Endometrium (tissue), 2 donors: ENCODE measurements at regions not wholly inside any gene's neighbourhood (a gene's known extent, or its start where the extent isn't known, plus 50 kb on each side); places are given as distances from the start of the nearest gene placed in this dataset.
"Not testable (repeated sequence)": the region's sequence is repeated elsewhere in the genome, so short reads cannot be mapped to it uniquely, and the experiment has no call there.

Experiments
- FAIRE-seq: peaks from 2 replicates; lab custom pipeline; 2012; peaks lifted over from hg19 to GRCh38; lab: Jason Lieb, UNC
- donor health status: control.
- donor health status: control.

DNA sequence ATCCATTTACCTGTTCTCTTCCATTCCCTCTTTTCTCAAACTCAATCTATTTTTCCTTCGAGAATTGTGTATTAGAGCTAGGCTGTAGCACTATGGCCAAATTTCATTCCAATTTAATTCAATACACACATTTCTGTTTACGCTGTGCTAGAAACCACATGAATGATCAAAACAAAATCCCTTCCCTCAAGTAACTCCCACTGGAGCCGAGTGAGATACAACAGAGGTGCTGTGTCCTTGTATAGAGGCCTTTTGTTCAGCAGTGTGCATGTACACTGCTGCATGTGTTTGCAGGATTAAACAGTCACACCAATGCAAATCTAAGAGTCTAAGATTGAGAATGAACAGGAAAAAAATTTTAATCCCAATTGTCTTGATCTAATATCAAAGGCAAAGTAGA lies 734.2 kb downstream of the RAPGEF2 start:
- FAIRE-seq, result no peak

DNA sequence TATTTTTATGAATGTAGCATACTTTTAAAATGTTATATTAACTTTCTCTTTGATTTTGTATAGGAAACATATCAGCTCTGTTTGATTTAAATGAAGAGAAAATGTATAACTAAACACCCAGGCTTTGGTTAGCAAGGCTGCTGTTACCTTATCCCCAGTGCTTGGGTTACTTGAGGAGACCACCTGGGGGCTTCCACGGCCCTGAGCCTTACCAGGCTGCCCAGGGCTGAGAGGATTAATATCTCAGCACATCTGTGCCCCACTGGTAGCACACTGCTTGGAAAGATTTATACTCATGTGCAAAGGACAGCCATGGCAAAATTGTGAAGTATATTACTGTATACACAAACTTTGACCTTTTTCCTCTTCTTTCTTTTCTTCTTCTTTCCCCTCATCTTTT lies 752.9 kb downstream of the RAPGEF2 start:
- no peak for FAIRE-seq

DNA sequence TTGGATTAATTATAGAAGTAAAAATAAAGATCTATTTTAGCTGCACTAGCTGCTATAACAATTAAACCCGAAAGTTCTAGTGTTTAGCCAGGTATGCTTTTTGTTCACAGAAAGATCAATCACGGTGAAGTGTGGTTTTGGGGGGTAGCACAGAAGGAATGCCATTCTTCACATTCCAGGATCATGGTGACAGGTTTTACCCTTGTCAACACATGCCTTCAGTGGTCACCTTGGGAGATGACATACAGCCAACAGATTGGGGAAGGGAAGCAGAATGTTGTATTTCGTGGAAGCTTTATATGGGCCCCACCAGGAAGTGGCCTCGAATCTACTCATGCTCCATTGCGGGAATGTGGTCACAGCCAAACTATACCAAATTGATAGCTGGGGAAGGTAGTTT lies 753.6 kb downstream of the RAPGEF2 start:
- no peak for FAIRE-seq

DNA sequence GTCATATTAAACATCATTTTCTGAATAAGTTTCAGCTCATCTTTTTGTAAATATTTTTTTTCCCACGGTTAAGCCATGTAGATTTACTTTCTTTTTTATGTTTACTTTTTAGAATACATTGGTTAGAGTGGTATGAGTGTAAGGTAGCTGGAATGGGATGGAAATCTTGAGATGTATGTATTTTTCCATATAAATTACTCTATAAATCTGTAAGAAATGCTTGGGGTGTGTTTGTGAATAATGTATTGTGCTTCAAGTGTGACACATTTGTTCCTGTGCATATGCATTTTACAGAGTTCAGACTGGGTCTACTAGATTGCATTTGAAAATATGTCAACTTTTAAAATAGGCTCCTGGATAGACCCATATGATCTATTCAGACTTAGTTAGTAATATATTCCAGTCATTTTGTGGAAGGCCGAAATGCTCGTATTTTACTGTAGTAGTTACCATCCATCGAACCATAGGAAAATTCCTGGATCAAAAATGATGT lies 756.8 kb downstream of the RAPGEF2 start:
- FAIRE-seq, result no peak

DNA sequence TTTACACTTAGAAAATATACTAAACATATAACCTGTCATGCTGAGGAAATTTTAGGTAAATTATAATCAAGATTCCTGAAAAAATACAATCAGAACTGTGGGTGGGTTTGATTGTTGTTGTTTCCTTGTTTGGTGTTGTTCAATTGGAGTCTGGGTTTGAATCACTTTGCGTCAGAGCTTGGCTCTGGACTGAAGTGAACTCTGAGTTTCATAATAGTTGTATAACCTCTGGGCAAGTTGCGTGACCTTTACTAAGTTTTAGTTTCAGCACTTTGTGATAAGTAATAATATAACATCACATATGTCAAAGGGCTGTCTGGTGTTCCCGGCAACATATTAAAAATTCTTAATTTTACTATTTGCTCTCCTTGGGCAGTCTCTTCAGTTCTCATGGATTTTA lies 758.1 kb downstream of the RAPGEF2 start:
- FAIRE-seq, result no peak

DNA sequence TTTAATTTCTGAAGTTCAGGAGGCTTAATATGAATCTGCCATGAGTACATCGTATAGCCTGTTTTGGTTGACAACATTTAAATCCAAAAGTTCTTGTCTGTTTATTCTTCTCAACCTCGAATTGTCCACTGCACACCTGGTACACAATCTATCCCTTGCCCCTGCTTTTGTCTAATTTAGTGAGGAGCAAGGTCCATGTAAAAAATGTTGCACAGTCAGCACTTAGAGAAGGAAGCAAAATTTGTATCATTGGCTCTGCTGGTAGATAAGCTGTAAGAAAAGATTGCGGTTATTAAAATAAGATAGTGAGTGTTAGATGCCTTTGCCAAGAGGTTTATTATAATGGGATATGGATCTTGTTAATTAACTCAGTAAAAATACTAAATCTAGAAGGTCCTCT lies 761.5 kb downstream of the RAPGEF2 start:
- FAIRE-seq, result no peak

DNA sequence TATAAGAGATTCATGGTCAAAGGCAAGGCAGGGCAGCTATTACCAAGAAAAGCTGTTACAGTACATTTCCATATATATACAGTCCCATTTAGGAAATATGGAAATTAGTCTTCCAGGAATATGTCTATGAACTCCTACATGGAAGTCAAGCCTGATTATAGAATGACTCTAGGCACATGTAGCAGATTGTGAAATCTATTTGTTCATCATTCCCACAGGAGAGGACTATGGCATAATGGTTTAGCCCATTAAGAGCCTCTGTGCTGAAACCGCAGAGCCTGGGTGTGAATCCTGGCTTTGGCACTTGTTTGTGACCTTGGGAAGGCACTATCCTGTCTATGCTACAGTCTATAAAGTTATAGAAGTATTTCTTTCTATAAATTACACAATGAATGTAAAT lies 764.8 kb downstream of the RAPGEF2 start:
- no peak for FAIRE-seq

DNA sequence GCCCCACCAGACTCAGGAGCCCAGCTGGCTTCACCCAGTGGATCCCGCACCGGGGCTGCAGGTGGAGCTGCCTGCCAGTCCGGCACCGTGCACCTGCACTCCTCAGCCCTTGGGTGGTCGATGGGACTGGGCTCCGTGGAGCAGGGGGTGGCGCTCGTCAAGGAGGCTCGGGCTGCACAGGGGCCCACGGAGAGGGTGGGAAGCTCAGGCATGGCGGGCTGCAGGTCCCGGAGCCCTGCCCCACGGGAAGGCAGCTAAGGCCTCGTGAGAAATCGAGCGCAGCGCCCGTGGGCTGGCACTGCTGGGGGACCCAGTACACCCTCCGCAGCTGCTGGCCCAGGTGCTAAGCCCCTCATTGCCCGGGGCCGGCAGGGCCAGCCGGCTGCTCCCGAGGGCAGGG lies 766.1 kb downstream of the RAPGEF2 start:
- not testable (repeated sequence) for FAIRE-seq

DNA sequence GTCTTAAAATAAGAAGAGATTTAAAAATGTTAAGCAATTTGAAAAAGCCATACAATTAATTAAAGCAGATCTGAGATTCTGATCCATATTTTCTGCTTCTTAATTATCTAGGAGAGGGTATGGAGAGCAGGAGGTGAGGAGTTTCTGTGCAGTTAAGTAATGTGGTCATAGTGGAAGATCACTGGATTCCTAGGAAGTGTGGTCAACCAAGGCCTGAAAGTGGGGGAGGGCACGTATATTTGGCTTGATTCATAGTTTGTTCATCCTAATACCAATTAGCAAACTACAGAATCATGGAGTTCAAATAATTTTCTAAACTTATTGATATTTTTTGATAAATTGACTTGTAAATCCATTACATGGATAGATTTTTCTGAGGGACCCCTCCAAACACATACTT lies 768.3 kb downstream of the RAPGEF2 start:
- FAIRE-seq, result no peak

DNA sequence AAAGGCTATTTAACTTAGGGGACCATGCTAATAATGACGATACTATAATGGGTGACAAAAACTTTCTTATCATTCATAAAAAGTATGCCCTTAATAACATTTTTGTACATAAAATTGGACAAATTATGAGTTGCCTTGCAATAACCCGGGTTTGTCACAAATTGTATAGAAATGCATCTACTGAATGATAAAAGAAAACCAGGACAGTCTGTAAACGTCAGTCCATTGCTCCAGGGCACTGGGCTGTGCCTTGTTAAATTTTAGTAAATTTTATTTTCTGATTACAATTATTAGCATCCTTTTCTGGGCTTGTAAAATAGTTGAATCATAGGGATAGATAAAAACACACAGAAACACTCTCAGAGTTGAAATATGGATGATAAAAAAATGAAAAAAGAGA lies 778.3 kb downstream of the RAPGEF2 start:
- no peak for FAIRE-seq

DNA sequence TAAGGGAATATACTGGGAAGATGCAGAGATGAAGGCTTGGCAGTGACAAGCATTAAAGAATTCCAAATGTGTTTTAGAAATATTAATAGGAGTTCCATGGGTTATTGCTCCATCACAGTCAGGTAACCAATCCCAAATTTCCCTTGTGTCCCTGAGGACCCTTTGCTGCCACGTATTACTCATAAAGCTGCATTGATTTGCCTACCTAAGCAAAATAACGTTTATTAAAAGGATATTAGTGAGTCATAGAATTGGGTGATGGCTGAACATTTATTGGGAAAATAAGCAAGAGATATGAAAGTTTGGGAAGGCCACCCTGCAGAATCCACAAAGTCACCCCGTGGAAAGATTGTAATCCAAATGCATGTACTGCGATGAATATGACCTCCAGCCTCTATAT lies 782.1 kb downstream of the RAPGEF2 start:
- no peak for FAIRE-seq

DNA sequence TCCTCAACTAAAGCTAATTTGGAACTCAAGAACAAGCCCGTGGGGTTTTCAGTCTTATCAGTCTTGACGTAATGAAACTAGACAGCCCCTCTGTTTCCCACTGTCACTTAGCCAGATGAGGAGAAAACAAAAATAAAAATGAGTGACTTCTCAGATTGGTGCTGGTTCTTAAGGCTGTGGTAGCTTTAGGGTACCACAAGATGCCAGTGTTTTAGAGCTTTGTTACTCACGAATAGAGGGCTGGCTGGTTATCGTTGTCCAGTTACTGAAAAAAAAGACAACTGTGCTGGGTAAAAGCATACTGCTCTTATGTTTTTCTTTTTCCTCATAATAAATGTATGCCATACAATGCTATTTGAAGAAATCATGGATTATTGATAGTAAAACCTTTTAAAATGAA lies 796.7 kb downstream of the RAPGEF2 start:
- no peak for FAIRE-seq

DNA sequence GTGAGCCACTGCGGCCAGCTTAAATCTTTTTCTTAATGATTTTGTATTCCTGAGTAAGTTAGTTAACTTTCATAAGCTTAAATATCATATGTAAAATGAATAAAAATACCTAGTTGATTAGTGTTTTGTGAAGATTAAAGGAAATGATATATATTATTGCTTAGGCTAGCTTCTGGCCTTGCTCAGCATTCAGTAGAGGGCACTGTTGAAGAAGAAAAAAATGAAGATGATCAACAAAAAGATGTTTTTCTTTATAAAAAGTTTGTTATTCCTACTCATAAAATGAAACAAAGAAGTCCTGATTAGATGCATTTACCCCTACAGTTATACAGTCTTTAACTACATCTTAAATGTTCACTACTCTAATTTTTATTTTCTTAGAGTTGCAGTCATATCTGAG lies 797.7 kb downstream of the RAPGEF2 start:
- no peak for FAIRE-seq

DNA sequence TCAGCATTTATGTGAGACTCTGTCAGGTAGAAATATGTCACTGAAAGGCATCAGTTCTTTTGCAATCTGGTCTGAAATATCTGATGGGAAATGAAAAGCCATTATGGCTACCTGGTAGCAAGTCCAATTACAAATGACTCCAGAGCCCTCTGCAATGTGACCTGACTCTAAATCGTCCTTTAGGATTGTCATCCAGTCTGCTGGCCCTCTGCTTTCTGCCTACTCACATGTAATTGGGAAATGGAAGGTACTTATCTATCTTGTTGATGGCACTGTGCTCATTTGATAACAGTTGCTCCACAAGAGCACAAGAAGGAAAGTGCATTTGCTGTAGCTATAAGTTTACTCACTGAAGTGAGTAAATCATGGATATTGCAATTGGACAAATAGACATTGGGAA lies 799.8 kb downstream of the RAPGEF2 start:
- FAIRE-seq, result no peak

DNA sequence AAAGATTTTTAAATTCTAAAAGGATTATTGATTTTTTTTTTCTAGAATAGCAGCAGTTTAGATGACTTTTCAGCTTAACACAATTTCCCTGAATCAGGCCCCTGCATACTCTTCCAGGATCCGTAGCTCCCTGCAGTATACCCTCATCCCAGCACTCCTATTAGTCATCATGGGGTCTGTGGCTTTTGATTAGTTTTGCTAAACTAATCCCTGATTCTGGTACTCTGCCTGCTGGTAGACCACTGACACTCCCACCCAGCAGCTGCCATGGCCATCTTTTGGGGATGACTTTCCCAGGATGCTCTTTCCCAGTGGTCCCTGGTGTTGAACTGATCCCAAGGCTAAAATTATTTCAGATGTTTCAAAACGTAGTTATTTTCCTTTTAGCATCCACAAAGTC lies 802.0 kb downstream of the RAPGEF2 start:
- FAIRE-seq, result no peak

DNA sequence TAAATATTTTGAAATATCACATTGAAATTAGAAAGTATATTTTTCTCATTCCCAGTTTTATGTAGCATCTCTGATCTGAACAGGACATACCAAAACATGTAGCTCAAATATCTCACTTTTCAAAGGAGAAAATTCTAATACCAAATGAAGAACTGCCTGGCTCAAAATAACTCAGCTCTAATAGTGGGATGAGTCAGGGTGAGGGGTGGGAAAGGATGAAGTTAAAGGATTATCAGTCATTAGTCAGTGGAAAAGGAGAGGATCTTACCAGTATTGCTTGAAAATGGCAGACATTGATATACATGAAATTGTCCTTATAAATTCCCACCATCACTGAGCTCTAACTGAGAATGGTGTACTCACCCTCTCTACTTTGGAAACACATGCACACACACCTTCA lies 803.2 kb downstream of the RAPGEF2 start:
- FAIRE-seq, result no peak

DNA sequence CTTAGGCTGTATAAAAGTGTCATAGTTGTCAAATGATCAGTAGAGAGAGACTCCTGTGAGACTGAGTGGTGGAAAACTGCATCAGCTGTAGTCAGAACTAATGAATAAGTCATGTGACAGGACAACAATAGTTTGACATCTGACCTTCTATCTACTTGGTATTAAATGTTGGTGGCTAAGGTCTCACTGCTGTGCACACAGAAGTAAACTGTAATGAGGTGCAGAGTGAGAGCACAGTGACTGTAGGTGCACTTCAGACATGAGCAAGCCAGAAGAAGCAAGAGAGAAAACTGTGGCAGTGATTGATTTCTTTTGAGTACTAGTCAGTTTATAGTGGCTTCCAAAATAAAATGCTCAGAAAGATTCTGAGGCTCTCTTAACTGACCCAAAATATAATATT lies 803.6 kb downstream of the RAPGEF2 start:
- FAIRE-seq, result no peak

DNA sequence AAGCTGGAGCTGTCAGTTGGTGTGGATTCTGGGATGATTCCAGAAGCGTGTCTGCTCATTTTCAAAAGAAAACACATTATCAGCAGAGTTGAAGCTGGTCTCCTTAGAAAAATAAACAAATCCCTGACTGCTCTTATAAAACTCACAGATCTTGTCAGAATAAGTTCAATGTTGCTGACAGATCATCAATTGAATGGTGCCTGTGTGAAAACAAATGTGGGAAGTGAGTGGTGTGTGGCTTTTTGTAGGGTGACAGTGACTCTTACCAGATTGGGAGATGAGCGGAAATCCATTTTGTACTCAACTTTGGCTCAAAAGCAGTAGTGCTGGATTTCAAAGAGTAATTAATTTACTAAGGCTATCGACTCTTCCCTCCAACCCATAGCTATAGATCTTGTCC lies 807.8 kb downstream of the RAPGEF2 start:
- no peak for FAIRE-seq

DNA sequence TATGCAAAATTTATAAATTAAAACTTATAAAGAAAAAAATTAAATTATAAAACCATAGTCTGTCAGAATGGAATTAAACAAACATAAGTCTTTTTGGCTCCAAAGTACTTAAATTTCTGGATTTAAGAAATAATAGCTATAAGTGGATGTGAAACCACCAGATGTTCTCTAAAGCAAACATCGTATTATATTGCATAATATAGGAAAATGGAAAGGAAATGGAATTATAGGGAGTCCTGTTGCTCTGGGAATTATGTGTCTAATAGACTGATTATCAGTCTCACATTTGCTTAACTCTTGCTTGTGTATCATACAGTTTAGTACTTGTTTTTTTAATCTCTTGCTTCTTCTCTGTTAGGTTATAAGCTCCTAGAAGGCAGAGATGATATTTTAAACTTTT lies 819.2 kb downstream of the RAPGEF2 start:
- no peak for FAIRE-seq

DNA sequence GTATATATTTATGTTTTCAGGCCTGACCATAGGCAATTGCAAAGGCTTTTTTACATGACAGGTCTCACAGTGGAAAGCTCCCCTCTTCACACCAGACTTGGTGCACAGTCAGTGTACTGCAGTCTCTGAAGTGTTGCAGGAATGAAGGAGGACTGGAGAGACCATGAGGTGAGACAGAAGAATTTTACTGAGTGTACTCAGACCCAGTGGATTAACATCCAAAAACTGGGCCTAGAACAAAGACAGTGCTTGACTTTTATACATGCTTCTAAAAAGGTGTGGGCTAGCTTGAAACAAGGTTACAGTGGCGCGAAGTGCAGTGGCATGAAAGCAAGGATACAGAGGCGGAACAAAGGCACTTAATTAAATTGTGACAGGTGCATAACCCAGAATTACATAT lies 822.9 kb downstream of the RAPGEF2 start:
- FAIRE-seq, result no peak

DNA sequence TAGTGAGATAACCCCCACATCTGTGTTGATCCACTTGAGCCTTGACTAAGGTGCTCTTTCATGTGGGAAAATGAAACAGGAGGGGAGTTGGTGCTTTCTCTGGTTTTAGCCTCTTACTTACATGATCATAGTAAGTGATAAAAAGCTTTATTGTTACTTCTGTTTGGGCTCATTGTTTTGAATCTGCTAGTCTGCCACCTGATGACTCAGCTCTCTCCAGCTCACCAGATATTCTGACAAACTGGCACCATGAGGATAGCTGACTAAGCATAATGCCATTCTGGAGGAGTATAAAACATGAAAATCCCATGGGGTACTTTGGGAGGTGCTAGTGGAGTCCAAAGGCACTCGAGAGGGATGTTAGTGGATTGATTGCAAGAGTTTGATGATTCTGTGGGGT lies 824.0 kb downstream of the RAPGEF2 start:
- FAIRE-seq, result no peak

DNA sequence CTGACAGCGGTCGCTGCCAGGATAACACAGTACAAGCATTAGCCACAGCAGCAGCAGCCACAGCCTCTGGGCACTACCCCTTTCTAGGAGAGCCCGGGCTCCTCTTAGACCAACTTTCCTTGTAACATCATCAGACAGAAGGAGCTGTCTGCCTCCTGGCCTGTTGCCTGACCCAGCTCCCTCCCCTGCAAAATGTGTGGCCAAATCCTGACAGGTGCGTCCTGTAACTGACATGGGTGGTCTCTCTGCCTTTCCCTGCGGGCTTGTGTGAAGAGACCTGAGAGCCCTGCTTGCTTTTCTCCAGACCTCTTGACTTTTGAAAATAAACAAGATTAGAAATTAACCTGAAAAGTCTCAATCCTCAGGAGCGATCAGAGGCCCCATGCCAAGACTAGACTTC lies 824.9 kb downstream of the RAPGEF2 start:
- FAIRE-seq, result no peak

DNA sequence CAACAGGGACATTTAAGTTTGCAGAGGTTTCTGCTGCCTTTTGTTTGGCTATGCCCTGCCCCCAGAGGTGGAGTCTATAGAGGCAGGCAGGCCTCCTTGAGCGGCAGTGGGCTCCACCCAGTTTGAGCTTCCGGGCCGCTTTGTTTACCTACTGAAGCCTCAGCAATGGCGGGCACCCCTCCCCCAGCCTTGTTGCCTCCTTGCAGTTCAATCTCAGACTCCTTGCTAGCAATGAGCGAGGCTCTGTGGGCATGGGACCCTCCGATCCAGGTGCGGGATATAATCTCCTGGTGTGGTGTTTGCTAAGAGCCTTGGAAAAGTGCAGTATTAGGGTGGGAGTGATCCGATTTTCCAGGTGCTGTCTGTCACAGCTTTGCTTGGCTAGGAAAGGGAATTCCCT lies 831.7 kb downstream of the RAPGEF2 start:
- FAIRE-seq, result not testable (repeated sequence)

DNA sequence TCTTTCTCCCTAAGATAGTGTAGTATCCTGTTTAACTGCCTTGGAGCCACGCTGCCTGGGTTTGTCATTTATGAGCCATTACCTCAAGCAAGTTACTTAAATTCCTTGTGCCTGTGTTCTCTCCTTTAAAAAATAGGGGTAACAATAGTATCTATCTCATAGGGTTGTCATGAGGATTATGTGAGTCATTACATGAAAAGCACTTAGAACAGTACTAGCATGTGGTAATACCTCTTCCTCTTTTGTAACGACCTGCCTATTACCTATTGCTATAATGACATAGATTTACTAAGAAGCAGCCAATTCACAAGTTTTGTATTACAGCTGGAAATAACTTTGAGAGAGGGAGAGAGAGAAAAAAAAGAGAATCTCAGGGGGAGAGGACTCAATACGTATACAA lies 834.7 kb downstream of the RAPGEF2 start:
- FAIRE-seq, result no peak

DNA sequence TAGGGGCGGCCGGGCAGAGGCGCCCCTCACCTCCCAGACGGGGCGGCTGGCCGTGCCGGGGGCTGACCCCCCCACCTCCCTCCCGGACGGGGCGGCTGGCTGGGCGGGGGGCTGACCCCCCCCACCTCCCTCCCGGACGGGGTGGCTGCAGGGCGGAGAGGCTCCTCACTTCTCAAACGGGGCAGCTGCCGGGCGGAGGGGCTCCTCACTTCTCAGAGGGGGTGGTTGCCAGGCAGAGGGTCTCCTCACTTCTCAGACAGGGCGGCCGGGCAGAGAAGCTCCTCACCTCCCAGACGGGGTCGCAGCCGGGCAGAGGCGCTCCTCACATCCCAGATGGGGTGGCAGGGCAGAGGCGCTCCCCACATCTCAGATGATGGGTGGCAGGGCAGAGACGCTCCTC lies 836.8 kb downstream of the RAPGEF2 start:
- FAIRE-seq, result not testable (repeated sequence)
